ENCODE measurements at regions not wholly inside any gene's neighbourhood (a gene's known extent, or its start where the extent isn't known, plus 50 kb on each side); places are given as distances from the start of the nearest gene placed in this dataset.

- TF ChIP-seq CTCF (IDR thresholded peaks at IDR 0.05; ENCODE audit: low read length) (no peak), EZH2 (IDR thresholded peaks at IDR 0.05; ENCODE audit: borderline replicate concordance, low read length) (no peak)
Observed at GRCh38 chr14:49199159-49199558, 387.0 kb downstream of the RPS29 start.
